GM12878 (cell line): ENCODE measurements at regions not wholly inside any gene's neighbourhood (a gene's known extent, or its start where the extent isn't known, plus 50 kb on each side); places are given as distances from the start of the nearest gene placed in this dataset.

ENCODE experiments used
- ATAC-seq: fragments of 200-7000 bp; cut with Tn5 transposase; 3 replicates; pipeline ENCODE4 v1.9.1; 2020; ENCODE audit warnings: mild to moderate bottlenecking, moderate library complexity
- BruUV-seq: library from RNA; stranded (reverse); fragments of 400-500 nt; replicated peaks from 2 replicates; lab custom pipeline; 2021; lab: Mats Ljungman, UMichigan
- CTCF ChIA-PET: fragments of 300-600 bp; sonication (Branson Sonifier 250); formaldehyde crosslinking; extraction: SDS; loops from one replicate; lab custom pipeline; 2021; ENCODE audit warnings: inconsistent platforms; lab: Yijun Ruan, JAX
- POLR2A ChIA-PET: fragments of 350-600 bp; formaldehyde crosslinking; extraction: SDS; loops from one replicate; lab custom pipeline; 2021; ENCODE audit warnings: inconsistent platforms; lab: Charles Lee
- RAD21 ChIA-PET: fragments of 300-600 bp; sonication (Branson Sonifier 250); formaldehyde crosslinking; loops from one replicate; lab custom pipeline; 2023; ENCODE audit warnings: antibody characterized with exemption; ENCODE audit not compliant: unreplicated experiment; lab: Charles Lee
- SMC1A ChIA-PET: fragments of 300-600 bp; sonication (Branson Sonifier 250); formaldehyde crosslinking; loops from one replicate; lab custom pipeline; 2023; ENCODE audit not compliant: unreplicated experiment, uncharacterized antibody; lab: Charles Lee
- DNase-seq: peaks from one replicate; pipeline ENCODE4 v3.0.0-alpha.2; 2011; ENCODE audit warnings: low read depth, low spot score
- FAIRE-seq: peaks from 3 replicates; lab custom pipeline; 2011; peaks lifted over from hg19 to GRCh38; lab: Jason Lieb, UNC
- H2AFZ ChIP-seq: 2 replicates; pipeline ENCODE4 v1.6.0; 2011; ENCODE audit warnings: low read depth, low read length, control low read depth; ENCODE audit not compliant: control insufficient read depth
- H3K27ac ChIP-seq: 2 replicates; pipeline ENCODE4 v1.5.1; 2011; ENCODE audit warnings: control low read depth; ENCODE audit not compliant: control insufficient read depth, insufficient read depth
- H3K27me3 ChIP-seq, 2 experiments: replicated peaks in 1 of 2; 2 replicates each; pipeline versions ENCODE4 v1.6.0 to v1.6.1; 2011; ENCODE audit warnings: low read length in 1 of 2; ENCODE audit not compliant: control insufficient read depth in 2 of 2, insufficient read depth in 2 of 2
- H3K36me3 ChIP-seq, 2 experiments: 2 replicates each; pipeline ENCODE4 v1.5.1; 2011; ENCODE audit warnings: low read length in 1 of 2; ENCODE audit not compliant: control insufficient read depth in 2 of 2, insufficient read depth in 2 of 2
- H3K4me1 ChIP-seq: 2 replicates; pipeline ENCODE4 v1.6.1; 2011; ENCODE audit warnings: mild to moderate bottlenecking, low read length, moderate library complexity, mixed read lengths; ENCODE audit not compliant: control insufficient read depth, insufficient read depth
- H3K4me2 ChIP-seq: 2 replicates; pipeline ENCODE4 v1.6.0; 2011; ENCODE audit warnings: control low read depth; ENCODE audit not compliant: control insufficient read depth, insufficient read depth
- H3K4me3 ChIP-seq: fragments of 200-600 bp; sonication (generic); 2 replicates; pipeline ENCODE4 v1.5.1; 2016
- H3K79me2 ChIP-seq: 2 replicates; pipeline ENCODE4 v1.6.0; 2011; ENCODE audit warnings: low read length; ENCODE audit not compliant: control insufficient read depth, insufficient read depth
- H3K9ac ChIP-seq: 2 replicates; pipeline ENCODE4 v1.8.0; 2011; ENCODE audit warnings: low read length, control low read depth, mixed read lengths; ENCODE audit not compliant: control insufficient read depth, insufficient read depth
- H3K9me3 ChIP-seq: replicated peaks from 3 replicates; pipeline ENCODE4 v1.5.1; 2011; ENCODE audit warnings: mild to moderate bottlenecking, low read length; ENCODE audit not compliant: control insufficient read depth, insufficient read depth
- H4K20me1 ChIP-seq: 2 replicates; pipeline ENCODE4 v1.6.0; 2011; ENCODE audit not compliant: control insufficient read depth, insufficient read depth
- BCL3 ChIP-seq: IDR thresholded peaks from 2 replicates; pipeline ENCODE4 v1.6.1; 2011; ENCODE audit warnings: borderline replicate concordance, low read depth, mild to moderate bottlenecking, moderate library complexity, low read length; ENCODE audit not compliant: insufficient read depth, poor library complexity, severe bottlenecking
- BHLHE40 ChIP-seq, 2 experiments: fragments of 450-650 bp in 1 of 2; IDR thresholded peaks; 2 replicates each; pipeline ENCODE4 v1.6.1; 2011 to 2017; ENCODE audit warnings: low read depth in 2 of 2, borderline replicate concordance in 1 of 2, improper control_type of control experiment in 1 of 2, low read length in 1 of 2, mild to moderate bottlenecking in 1 of 2
- CREB1 ChIP-seq: IDR thresholded peaks from 2 replicates; pipeline ENCODE4 v1.6.1; 2012; ENCODE audit warnings: low read depth, mild to moderate bottlenecking, inconsistent platforms
- CUX1 ChIP-seq: IDR thresholded peaks from 2 replicates; pipeline ENCODE4 v1.6.1; 2012; ENCODE audit warnings: improper control_type of control experiment, low read depth, low read length; ENCODE audit not compliant: insufficient replicate concordance
- ESRRA ChIP-seq: IDR thresholded peaks from 2 replicates; pipeline ENCODE4 v1.6.1; 2012; ENCODE audit warnings: mild to moderate bottlenecking, low read length, improper control_type of control experiment
- KLF5 ChIP-seq: fragments of 450-650 bp; IDR thresholded peaks from 2 replicates; pipeline ENCODE4 v1.6.1; 2014; ENCODE audit warnings: mild to moderate bottlenecking; ENCODE audit not compliant: partially characterized antibody
- MXI1 ChIP-seq: fragments of 150-350 bp; IDR thresholded peaks from 2 replicates; pipeline ENCODE4 v1.6.1; 2011; ENCODE audit warnings: low read depth, mild to moderate bottlenecking, inconsistent platforms, low read length, improper control_type of control experiment
- MYB ChIP-seq: fragments of 150-350 bp; IDR thresholded peaks from 2 replicates; pipeline ENCODE4 v1.6.1; 2014; ENCODE audit warnings: mild to moderate bottlenecking, low read depth, low read length, borderline replicate concordance
- PKNOX1 ChIP-seq: fragments of 450-650 bp; IDR thresholded peaks from 2 replicates; pipeline ENCODE4 v1.6.1; 2016; ENCODE audit warnings: mild to moderate bottlenecking
- POLR2A ChIP-seq: IDR thresholded peaks from 2 replicates; pipeline ENCODE4 v1.6.1; 2011; ENCODE audit warnings: low read depth, mild to moderate bottlenecking, low read length
- TAF1 ChIP-seq: IDR thresholded peaks from 2 replicates; pipeline ENCODE4 v1.6.1; 2011; ENCODE audit warnings: mild to moderate bottlenecking, low read depth, low read length, borderline replicate concordance
- TBL1XR1 ChIP-seq: IDR thresholded peaks from 2 replicates; pipeline ENCODE4 v1.6.1; 2012; ENCODE audit warnings: low read depth, low read length, improper control_type of control experiment
- ZBTB4 ChIP-seq: fragments of 450-650 bp; formaldehyde crosslinking; IDR thresholded peaks from 2 replicates; pipeline ENCODE4 v1.4.0; 2022; ENCODE audit warnings: mild to moderate bottlenecking, moderate library complexity
- ZNF384 ChIP-seq: IDR thresholded peaks from 2 replicates; pipeline ENCODE4 v1.6.1; 2012; ENCODE audit warnings: low read depth, mild to moderate bottlenecking, low read length, improper control_type of control experiment, borderline replicate concordance
- WGBS: methylation state at CpG from one replicate; pipeline ENCODE4 v1.1.6; 2016; ENCODE audit warnings: low lambda C conversion rate; ENCODE audit not compliant: insufficient replicate concordance, insufficient coverage; ENCODE audit errors: missing lambda C conversion rate; 5-methylcytosine and 5-hydroxymethylcytosine counted together
- in situ Hi-C: fragments of 300-500 bp; cut with MboI; formaldehyde crosslinking; loops from 9 replicates; pipeline ENCODE4 v1.14.3; 2018; ENCODE audit warnings: mixed read lengths
- intact Hi-C: fragments of 100-400 bp; cut with micrococcal nuclease; formaldehyde crosslinking; loops from one replicate; pipeline ENCODE4 v1.14.2; 2022; ENCODE audit not compliant: unreplicated experiment

- in situ Hi-C loops, result no loop called here
- intact Hi-C loops, result no loop called here
- Histone ChIP-seq H3K4me1 (no peaks in the 10 kb centered on the region), H3K36me3 (no peaks in the 10 kb centered on the region), H4K20me1 (no peaks in the 10 kb centered on the region), H3K4me3 (no peak overlapping the region), H3K79me2 (no peaks in the 10 kb centered on the region), H3K4me2 (no peak overlapping the region), H3K9ac (no peak overlapping the region), H2AFZ (no peak overlapping the region), H3K27ac (no peak overlapping the region), H3K27me3 (no peaks in the 10 kb centered on the region), H3K9me3 (no peaks in the 10 kb centered on the region)
- no TSS peak for BruUV-seq
- WGBS, result 18% methylated on average over 4 of the region's 4 CpGs
- ChIA-PET POLR2A (no interaction called here), RAD21 (no interaction called here), CTCF (no interaction called here), SMC1A (no interaction called here)
- ATAC-seq (no peak), DNase-seq (no peak), FAIRE-seq (no peak)
- no peak for TF ChIP-seq ZBTB4 (CRISPR knock-in tag)
- no peak for TF ChIP-seq MXI1
- TF ChIP-seq PKNOX1, result no peak
- no peak for TF ChIP-seq POLR2A
- TF ChIP-seq TAF1, result no peak
- no peak for TF ChIP-seq TBL1XR1
- no peak for TF ChIP-seq CUX1
- TF ChIP-seq ZNF384, result no peak
- no peak for TF ChIP-seq KLF5
- no peak for TF ChIP-seq ESRRA
- TF ChIP-seq BHLHE40 (IDR thresholded peaks at IDR 0.05; ENCODE audit: borderline replicate concordance in 1 of 2, low read depth in 2 of 2, low read length in 1 of 2), result no peak
- TF ChIP-seq MYB, result no peak
- TF ChIP-seq BCL3, result no peak
- TF ChIP-seq CREB1, result no peak
These were observed 562.0 kb downstream of the MN1 start for GRCh38 chr22:27239520-27239919.
